GM21423 (cell line): ENCODE measurements at regions not wholly inside any gene's neighbourhood (a gene's known extent, or its start where the extent isn't known, plus 50 kb on each side); places are given as distances from the start of the nearest gene placed in this dataset.
"Not testable (repeated sequence)": the region's sequence is repeated elsewhere in the genome, so short reads cannot be mapped to it uniquely, and the experiment has no call there.

Experiments used
- ATAC-seq: cut with Tn5 transposase; IDR thresholded peaks from one replicate; pipeline ENCODE4 v1.9.1; 2021; ENCODE audit warnings: mild to moderate bottlenecking, moderate library complexity; ENCODE audit not compliant: unreplicated experiment

DNA sequence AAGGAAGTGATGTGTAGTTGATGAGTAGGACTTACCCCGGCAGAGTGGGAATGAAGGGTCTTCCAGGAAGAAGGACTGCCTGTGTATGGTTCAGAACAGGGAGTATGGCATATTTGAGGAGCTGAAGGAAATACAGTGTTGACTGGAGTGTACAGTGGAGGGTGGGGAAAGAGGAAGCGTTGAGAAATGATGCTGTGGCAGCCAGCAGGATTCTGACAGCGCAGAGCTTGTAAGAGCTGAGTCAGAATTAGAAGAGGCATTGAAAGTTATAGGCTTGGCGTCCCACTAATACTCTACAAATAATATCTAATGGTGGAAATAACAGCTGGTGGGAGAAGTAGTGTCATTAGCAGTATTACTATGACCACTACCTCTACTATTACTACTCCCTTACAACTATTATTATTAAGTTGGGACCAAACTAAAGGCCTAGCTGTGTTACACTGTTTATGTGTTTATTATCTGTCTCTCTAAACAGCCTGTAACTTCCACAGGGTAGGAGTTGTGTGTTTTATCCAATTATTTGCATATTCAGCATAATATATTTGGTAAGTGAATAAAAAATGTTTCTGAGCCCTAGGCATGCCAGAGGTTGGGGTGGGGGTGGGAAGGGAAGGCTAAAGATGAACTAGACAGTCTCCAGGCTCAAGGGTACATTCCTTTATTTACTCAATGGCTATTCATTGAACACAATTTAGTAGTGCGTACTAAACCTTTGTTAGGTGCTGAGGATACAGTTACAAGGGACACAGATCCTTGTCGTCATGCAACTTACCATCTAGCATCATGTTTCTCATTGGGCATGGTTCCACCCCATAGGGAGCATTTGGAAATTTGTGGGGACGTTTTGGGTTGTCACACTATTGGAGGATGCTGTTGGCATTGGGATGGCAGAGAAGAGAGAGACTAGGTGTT lies 428.8 kb upstream of the ONECUT1 start:
- no peak for ATAC-seq

GRCh38 chr15:53216036-53216435 lies 425.9 kb upstream of the ONECUT1 start:
- ATAC-seq = no peak

DNA sequence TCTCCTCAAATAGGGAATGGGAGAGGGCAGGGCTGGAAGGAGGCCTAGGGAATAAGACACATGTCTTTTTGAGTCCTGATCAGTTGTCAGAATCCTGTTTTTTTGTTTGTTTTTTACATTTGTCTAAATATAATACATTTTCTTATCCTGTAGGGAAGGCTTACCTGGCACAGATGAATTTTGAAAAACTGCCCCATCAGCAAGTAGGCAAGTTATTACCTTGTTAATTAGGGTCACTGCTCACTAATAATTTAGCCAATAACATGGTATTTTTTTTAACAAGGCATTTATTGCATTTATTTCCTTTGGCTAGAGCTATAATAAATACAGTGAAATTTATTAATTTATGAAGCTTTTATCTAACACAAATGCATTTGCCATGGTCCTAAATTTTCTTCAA lies 423.2 kb upstream of the ONECUT1 start:
- ATAC-seq = no peak

DNA sequence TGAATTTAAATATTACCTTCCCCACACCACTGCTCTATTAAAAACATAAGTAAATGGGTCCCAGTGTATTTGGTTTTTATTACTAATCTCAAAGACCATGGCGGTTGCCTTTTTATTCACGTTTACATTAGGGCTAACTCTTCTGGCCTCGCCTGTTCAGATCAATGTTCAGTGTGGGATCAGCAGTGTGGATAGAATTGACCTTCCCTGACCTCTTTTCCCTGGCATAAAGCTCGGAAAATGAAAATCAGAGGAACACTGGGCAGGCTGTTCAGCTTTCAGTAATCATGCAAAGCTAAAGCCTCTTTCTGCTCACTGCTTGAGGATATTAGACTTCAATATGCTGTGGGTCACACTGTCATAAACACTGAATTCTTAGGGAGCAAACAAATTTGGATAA lies 422.6 kb upstream of the ONECUT1 start:
- ATAC-seq = no peak

GRCh38 chr15:53210653-53211052 lies 420.5 kb upstream of the ONECUT1 start:
- no peak for ATAC-seq

DNA sequence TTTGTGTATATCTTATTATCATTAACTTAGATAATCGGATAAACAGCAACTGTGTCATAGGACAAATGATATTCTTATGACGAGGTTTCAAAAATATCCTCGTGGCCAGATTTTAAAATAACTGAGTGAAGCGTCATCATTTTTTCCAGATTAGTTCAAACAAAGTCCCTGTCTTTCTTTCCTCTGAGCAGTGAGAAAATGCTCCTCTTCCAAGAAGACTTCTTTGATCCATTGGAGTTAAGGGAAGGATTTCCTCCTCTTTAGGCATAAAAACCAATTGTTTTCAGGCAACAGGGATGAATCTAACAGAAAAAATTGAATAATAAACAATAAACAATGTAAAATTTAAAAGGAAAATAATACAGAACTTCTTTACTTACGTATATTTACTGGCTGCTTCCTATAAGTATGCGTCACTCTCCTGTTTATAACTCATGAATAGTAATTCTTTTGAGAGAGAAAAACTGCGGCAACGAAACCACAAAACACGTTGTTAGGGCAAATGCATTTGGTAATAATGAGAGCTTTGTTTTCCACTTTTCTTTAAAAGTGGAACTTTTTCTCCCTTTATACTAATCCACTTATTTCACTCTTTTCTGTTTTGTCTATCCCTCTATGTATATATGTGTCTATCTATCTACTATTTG lies 419.4 kb upstream of the ONECUT1 start:
- ATAC-seq = no peak

GRCh38 chr15:53208751-53209150 lies 418.6 kb upstream of the ONECUT1 start:
- no peak for ATAC-seq

- no peak for ATAC-seq
Measured at GRCh38 chr15:53203454-53203853, 413.3 kb upstream of the ONECUT1 start.

DNA sequence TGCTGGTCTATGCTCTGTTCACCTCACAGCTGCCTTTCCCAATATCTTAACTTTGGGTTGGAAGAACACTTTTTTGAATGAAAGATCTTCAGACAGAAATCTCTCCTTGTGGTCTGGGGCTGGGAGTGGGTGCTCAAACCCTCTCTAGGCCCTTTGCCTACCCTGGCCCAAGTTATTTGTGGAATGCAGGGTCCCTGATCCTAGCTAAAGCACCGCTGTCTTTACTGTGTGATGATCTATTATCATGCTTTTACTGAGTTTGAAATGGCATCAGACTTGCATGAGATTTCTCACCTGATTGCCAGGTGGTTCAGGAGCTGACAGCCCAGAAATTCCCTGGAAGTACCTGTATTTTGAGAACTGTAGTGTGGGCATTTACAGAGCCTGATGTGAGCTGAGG lies 412.7 kb upstream of the ONECUT1 start:
- no peak for ATAC-seq

GRCh38 chr15:53197426-53197839 lies 407.3 kb upstream of the ONECUT1 start:
- ATAC-seq = peak; percentile 85

DNA sequence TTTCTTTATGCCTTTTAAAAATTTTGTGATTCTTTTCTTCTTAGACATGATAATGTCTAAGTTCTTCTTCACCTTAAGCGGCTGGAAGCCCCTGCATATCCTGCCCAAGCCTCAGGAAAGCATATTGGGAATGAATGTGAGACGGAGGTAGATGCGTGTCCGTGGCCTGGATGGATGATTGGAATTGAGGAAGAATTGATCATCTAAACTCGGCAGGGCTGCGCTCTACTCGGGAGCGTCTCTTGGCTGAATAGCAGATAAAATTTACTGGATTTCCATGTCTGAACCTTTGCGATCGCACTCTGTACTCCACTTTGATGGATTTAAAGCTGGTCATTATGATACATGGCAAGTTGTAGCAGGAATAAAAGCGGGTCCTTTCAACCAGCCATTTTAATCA lies 406.7 kb upstream of the ONECUT1 start:
- no peak for ATAC-seq

DNA sequence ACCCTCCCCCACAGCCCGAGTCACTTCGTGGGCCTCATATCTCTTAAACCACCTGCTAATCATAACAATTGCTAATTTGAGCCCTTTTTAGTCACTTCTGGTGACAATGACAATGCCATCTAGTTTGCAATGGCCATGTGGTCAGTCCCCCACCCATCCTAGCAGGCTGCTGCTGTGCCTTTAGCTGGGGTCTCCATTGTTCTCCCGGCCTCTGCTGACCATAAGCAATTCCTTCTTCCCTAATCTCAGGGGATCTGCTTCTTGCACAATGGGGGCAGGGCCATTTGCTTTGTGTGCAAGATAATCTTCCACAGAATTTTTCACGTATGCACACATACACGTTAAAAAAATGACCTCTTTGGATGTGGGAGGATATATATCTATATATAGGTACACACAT lies 406.1 kb upstream of the ONECUT1 start:
- no peak for ATAC-seq

GRCh38 chr15:53193149-53193548 lies 403.0 kb upstream of the ONECUT1 start:
- no peak for ATAC-seq

DNA sequence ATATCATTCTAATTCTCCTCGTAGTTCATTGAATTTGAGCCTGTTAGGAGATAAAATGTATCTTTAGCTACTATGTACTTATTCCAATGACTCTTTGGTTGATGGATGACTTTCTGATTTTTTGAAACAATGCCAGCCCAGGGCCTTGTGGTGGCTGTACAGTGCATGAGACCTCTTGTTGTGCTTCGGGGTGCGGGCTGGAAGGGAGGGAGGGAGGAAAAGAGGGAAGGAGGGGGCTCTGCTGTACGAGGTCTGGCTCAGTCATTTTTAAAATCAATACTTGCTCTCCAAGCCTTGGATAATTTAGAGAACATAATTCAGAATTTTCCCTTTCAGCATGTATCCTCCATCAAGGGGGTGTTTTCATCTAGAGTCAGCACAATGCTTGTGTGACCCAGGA lies 399.7 kb upstream of the ONECUT1 start:
- ATAC-seq = no peak

- not testable (repeated sequence) for ATAC-seq
Measured at GRCh38 chr15:53183449-53183848, 393.3 kb upstream of the ONECUT1 start.

DNA sequence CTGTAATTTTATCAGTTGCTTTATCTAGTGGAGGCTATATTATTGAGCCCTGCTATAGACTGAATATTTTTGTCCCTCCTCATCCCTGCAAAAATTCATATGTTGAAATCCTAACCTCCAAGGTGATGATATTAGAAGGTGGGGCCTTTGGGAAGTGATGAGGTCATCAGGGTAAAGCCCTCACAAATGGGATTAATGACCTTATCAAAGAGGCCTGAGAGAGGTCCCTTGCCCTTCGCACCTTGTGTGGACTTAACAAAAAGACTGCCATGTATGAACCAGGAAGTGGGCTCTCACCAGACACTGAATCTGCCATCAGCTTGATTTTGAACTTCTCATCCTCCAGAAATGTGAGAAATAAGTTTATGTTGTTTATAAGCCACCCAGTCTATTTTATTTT lies 381.4 kb upstream of the ONECUT1 start:
- ATAC-seq = no peak

- ATAC-seq = no peak
Measured at GRCh38 chr15:53166684-53167201, 376.6 kb upstream of the ONECUT1 start.

- no peak for ATAC-seq
Measured at GRCh38 chr15:53165988-53166683, 376.0 kb upstream of the ONECUT1 start.

GRCh38 chr15:53160092-53160704 lies 370.1 kb upstream of the ONECUT1 start:
- no peak for ATAC-seq

DNA sequence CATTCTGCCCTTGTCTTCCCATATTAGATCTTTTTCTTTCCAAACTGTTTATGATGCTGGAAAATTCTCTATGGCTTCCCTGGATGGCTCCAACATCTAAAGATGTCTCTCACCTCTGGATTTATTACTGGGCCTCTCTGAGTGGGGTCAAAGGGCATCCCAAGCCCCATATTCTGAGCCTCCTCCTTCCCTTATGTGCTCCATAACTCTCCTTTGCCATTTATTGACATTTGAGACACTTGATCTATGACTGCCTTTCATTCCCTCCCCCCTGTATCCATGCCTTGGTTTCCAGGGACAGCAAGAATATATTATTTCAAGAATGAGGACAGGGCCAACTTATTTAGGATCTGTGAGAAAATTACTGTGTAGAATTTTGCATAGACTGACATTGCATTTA lies 369.3 kb upstream of the ONECUT1 start:
- no peak for ATAC-seq

DNA sequence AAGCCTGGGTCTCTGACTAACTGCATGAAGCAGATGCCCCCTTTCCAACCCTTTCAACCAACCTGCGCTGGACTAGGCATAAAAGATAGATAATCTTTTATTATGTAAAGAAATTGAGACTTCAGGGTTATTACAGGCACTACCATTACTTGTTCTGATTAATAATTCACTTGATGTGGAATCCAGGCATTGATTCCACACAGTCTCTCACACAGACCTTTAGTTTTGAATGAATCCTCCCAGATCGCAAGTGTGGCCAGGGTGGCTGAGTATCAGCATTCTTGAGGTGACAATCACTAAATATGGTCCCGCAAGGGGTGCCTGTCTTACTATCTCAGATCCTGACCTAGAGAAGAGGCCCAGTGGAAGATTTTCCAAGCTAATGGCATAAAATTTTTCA lies 368.9 kb upstream of the ONECUT1 start:
- no peak for ATAC-seq
